HG03571 (cell line): ENCODE measurements at regions not wholly inside any gene's neighbourhood (a gene's known extent, or its start where the extent isn't known, plus 50 kb on each side); places are given as distances from the start of the nearest gene placed in this dataset.

Experiments
- ATAC-seq: cut with Tn5 transposase; IDR thresholded peaks from one replicate; pipeline ENCODE4 v1.9.1; 2021; ENCODE audit not compliant: unreplicated experiment

- ATAC-seq: no peak
These were observed 965.4 kb downstream of the JRKL start for GRCh38 chr11:97355230-97355629.

- no peak for ATAC-seq
These were observed 966.3 kb downstream of the JRKL start for GRCh38 chr11:97356144-97356543.

GRCh38 chr11:97359016-97359415 lies 969.2 kb downstream of the JRKL start:
- no peak for ATAC-seq

GRCh38 chr11:97361812-97362378 lies 972.1 kb downstream of the JRKL start:
- no peak for ATAC-seq

GRCh38 chr11:97363331-97363730 lies 973.5 kb downstream of the JRKL start:
- ATAC-seq: no peak

GRCh38 chr11:97364047-97364446 lies 974.2 kb downstream of the JRKL start:
- ATAC-seq: no peak

- ATAC-seq: no peak
These were observed 977.7 kb downstream of the JRKL start for GRCh38 chr11:97367406-97368083.

GRCh38 chr11:97389270-97389669 lies 999.5 kb downstream of the JRKL start:
- ATAC-seq: no peak

GRCh38 chr11:97398246-97398645 lies 1008.4 kb downstream of the JRKL start:
- no peak for ATAC-seq

- ATAC-seq: no peak
These were observed 1019.3 kb downstream of the JRKL start for GRCh38 chr11:97409141-97409540.

- no peak for ATAC-seq
These were observed 1025.0 kb downstream of the JRKL start for GRCh38 chr11:97414801-97415200.

- no peak for ATAC-seq
These were observed 1029.9 kb downstream of the JRKL start for GRCh38 chr11:97419729-97420128.

- ATAC-seq: no peak
These were observed 1038.5 kb downstream of the JRKL start for GRCh38 chr11:97428247-97428790.

- no peak for ATAC-seq
These were observed 1041.1 kb downstream of the JRKL start for GRCh38 chr11:97430877-97431276.

GRCh38 chr11:97432926-97433325 lies 1043.1 kb downstream of the JRKL start:
- ATAC-seq: no peak

GRCh38 chr11:97445561-97445960 lies 1055.7 kb downstream of the JRKL start:
- ATAC-seq: no peak

- no peak for ATAC-seq
These were observed 1061.6 kb downstream of the JRKL start for GRCh38 chr11:97451441-97451840.

- no peak for ATAC-seq
These were observed 1065.2 kb downstream of the JRKL start for GRCh38 chr11:97454988-97455387.

GRCh38 chr11:97460091-97460490 lies 1070.3 kb downstream of the JRKL start:
- ATAC-seq: no peak

- ATAC-seq: no peak
These were observed 1071.4 kb downstream of the JRKL start for GRCh38 chr11:97461044-97461880.

- ATAC-seq: no peak
These were observed 1072.1 kb downstream of the JRKL start for GRCh38 chr11:97461934-97462333.

GRCh38 chr11:97463891-97464290 lies 1074.1 kb downstream of the JRKL start:
- no peak for ATAC-seq
